SIG-M5 treated with dmso at 0.1 percent for 504 hours (cell line): ENCODE measurements at regions not wholly inside any gene's neighbourhood (a gene's known extent, or its start where the extent isn't known, plus 50 kb on each side); places are given as distances from the start of the nearest gene placed in this dataset.

Source experiments
- DNase-seq: peaks from one replicate; lab custom pipeline; 2025; ENCODE audit not compliant: unreplicated experiment; lab: John Stamatoyannopoulos, UW

- no peak for DNase-seq
These were observed 109.0 kb upstream of the HTR2A start for GRCh38 chr13:47005756-47006414.

GRCh38 chr13:47004540-47004939 is 107.7 kb upstream of the HTR2A start:
- no peak for DNase-seq

GRCh38 chr13:47004027-47004426 is 107.2 kb upstream of the HTR2A start:
- no peak for DNase-seq

- no peak for DNase-seq
These were observed 103.3 kb upstream of the HTR2A start for GRCh38 chr13:47000165-47000564.

GRCh38 chr13:46996316-46997030 is 99.6 kb upstream of the HTR2A start:
- no peak for DNase-seq

- DNase-seq, result peak; percentile 68
These were observed 99.0 kb upstream of the HTR2A start for GRCh38 chr13:46995874-46996273.

GRCh38 chr13:46994492-46994891 is 97.6 kb upstream of the HTR2A start:
- no peak for DNase-seq

- DNase-seq, result peak; percentile 32
These were observed 95.6 kb upstream of the HTR2A start for GRCh38 chr13:46992383-46992952.

- DNase-seq, result peak; percentile 56
These were observed 87.0 kb upstream of the HTR2A start for GRCh38 chr13:46983881-46984280.

- peak; percentile 65 for DNase-seq
These were observed 86.2 kb upstream of the HTR2A start for GRCh38 chr13:46982856-46983582.

- no peak for DNase-seq
These were observed 78.3 kb upstream of the HTR2A start for GRCh38 chr13:46975173-46975572.

GRCh38 chr13:46968450-46968849 is 71.6 kb upstream of the HTR2A start:
- no peak for DNase-seq

GRCh38 chr13:46964789-46965527 is 68.1 kb upstream of the HTR2A start:
- no peak for DNase-seq

GRCh38 chr13:46963904-46964303 is 67.1 kb upstream of the HTR2A start:
- DNase-seq, result no peak

- peak; percentile 25 for DNase-seq
These were observed 65.6 kb upstream of the HTR2A start for GRCh38 chr13:46962281-46962941.

- DNase-seq, result peak; percentile 91
These were observed 64.9 kb upstream of the HTR2A start for GRCh38 chr13:46961719-46962118.

- no peak for DNase-seq
These were observed 57.1 kb upstream of the HTR2A start for GRCh38 chr13:46953941-46954340.

- peak; percentile 72 for DNase-seq
These were observed 56.5 kb upstream of the HTR2A start for GRCh38 chr13:46953331-46953730.

GRCh38 chr13:46951516-46951915 is 54.7 kb upstream of the HTR2A start:
- DNase-seq, result no peak

- DNase-seq, result no peak
These were observed 52.4 kb upstream of the HTR2A start for GRCh38 chr13:46949211-46949610.
